ENCODE measurements at regions not wholly inside any gene's neighbourhood (a gene's known extent, or its start where the extent isn't known, plus 50 kb on each side); places are given as distances from the start of the nearest gene placed in this dataset.

DNA sequence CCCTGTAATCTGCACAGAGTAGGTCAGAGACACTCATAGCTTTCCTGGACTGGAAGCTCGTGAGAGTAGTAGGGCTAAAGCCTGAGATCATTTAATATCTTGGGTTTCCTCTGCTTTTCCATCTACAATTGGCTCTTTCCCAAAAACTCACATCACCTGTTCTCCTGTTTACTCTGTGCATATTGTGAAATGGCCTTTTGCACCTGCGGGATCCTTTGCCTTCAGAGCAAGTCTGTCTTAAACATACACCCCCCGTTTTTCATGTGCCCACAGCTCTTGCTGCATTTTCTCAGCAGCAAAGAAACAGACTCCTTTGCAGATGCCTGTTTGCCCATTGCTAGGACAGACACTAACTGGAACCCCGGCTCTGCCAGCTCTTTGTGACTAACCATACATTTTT lies 608.3 kb upstream of the PCDH10 start:
- no peaks in the 10 kb centered on the region for H3K27me3 Mint-ChIP-seq (ENCODE audit: low read depth)
- Histone ChIP-seq H3K4ac (ENCODE audit: low read depth, low read length) (no peak overlapping the region), H3K9me3 (ENCODE audit: control insufficient read depth, low read depth, low read length) (no peaks in the 10 kb centered on the region), H3K27ac (ENCODE audit: insufficient read length, low read depth, low read length) (no peak overlapping the region), H3K23ac (ENCODE audit: insufficient read length, low read depth, low read length) (no peak overlapping the region), H2BK120ac (ENCODE audit: low read depth, low read length, poor library complexity, severe bottlenecking) (no peak overlapping the region), H3K14ac (ENCODE audit: insufficient read depth, low read length) (no peak overlapping the region), H3T11ph (ENCODE audit: low read length) (no peak overlapping the region), H3K79me1 (ENCODE audit: insufficient read depth, low read depth, low read length, poor library complexity, severe bottlenecking) (no peaks in the 10 kb centered on the region), H2AK5ac (ENCODE audit: insufficient read length, low read length) (no peak overlapping the region), H2BK12ac (ENCODE audit: insufficient read length, low read depth, low read length) (no peak overlapping the region), H2BK5ac (ENCODE audit: insufficient read length, low read length) (no peak overlapping the region), H3K79me2 (ENCODE audit: insufficient read depth, low read length) (no peaks in the 10 kb centered on the region), H3K4me2 (ENCODE audit: insufficient read depth, insufficient read length, low read length) (no peak overlapping the region), H3K56ac (ENCODE audit: insufficient read length, low read depth, low read length) (no peak overlapping the region), H2AFZ (ENCODE audit: low read length) (no peak overlapping the region), H4K8ac (replicated peaks; ENCODE audit: insufficient read length, low read depth, low read length) (no peak overlapping the region), H4K91ac (ENCODE audit: insufficient read length, low read depth, low read length) (no peak overlapping the region), H4K20me1 (ENCODE audit: control insufficient read depth, insufficient read depth, insufficient read length) (no peaks in the 10 kb centered on the region), H3K4me1 (ENCODE audit: insufficient read depth, low read length) (no peaks in the 10 kb centered on the region), H2BK15ac (ENCODE audit: low read depth, low read length) (no peak overlapping the region), H3K27me3 (ENCODE audit: insufficient read depth, low read length) (no peaks in the 10 kb centered on the region), H3K23me2 (ENCODE audit: insufficient read length, low read depth, low read length, poor library complexity, severe bottlenecking) (no peaks in the 10 kb centered on the region), H3K9ac (ENCODE audit: extremely low read depth, insufficient read length, low read length) (no peak overlapping the region), H3K18ac (ENCODE audit: insufficient read length, low read depth, low read length) (no peak overlapping the region), H2BK20ac (ENCODE audit: low read depth, low read length, poor library complexity, severe bottlenecking) (no peak overlapping the region), H4K5ac (ENCODE audit: insufficient read length, low read depth, low read length) (no peak overlapping the region)
- DNase-seq, result no peak
- TF ChIP-seq, protein P1, sequence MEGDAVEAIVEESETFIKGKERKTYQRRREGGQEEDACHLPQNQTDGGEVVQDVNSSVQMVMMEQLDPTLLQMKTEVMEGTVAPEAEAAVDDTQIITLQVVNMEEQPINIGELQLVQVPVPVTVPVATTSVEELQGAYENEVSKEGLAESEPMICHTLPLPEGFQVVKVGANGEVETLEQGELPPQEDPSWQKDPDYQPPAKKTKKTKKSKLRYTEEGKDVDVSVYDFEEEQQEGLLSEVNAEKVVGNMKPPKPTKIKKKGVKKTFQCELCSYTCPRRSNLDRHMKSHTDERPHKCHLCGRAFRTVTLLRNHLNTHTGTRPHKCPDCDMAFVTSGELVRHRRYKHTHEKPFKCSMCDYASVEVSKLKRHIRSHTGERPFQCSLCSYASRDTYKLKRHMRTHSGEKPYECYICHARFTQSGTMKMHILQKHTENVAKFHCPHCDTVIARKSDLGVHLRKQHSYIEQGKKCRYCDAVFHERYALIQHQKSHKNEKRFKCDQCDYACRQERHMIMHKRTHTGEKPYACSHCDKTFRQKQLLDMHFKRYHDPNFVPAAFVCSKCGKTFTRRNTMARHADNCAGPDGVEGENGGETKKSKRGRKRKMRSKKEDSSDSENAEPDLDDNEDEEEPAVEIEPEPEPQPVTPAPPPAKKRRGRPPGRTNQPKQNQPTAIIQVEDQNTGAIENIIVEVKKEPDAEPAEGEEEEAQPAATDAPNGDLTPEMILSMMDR (conservative IDR thresholded peaks at IDR 0.05), result no peak
- no peak overlapping the region for H3K4me3 Mint-ChIP-seq
- H3K9me3 Mint-ChIP-seq, result peaks cover 13 to 15% of the 10 kb centered on the region in 2 experiments; a peak in 4 of 5 replicates
- no peaks in the 10 kb centered on the region for H3K4me1 Mint-ChIP-seq
- peaks cover 7 to 17% (median 14%) of the 10 kb centered on the region in 3 experiments for H3K36me3 Mint-ChIP-seq (ENCODE audit: insufficient read depth in 1 of 3, low read depth in 3 of 3)
- H3K27ac Mint-ChIP-seq, result no peak overlapping the region
- no CpG with 5 or more reads among the region's 4 CpGs for WGBS (ENCODE audit: extremely low coverage, insufficient read length, low lambda C conversion rate)
